ENCODE measurements at regions not wholly inside any gene's neighbourhood (a gene's known extent, or its start where the extent isn't known, plus 50 kb on each side); places are given as distances from the start of the nearest gene placed in this dataset.

DNA sequence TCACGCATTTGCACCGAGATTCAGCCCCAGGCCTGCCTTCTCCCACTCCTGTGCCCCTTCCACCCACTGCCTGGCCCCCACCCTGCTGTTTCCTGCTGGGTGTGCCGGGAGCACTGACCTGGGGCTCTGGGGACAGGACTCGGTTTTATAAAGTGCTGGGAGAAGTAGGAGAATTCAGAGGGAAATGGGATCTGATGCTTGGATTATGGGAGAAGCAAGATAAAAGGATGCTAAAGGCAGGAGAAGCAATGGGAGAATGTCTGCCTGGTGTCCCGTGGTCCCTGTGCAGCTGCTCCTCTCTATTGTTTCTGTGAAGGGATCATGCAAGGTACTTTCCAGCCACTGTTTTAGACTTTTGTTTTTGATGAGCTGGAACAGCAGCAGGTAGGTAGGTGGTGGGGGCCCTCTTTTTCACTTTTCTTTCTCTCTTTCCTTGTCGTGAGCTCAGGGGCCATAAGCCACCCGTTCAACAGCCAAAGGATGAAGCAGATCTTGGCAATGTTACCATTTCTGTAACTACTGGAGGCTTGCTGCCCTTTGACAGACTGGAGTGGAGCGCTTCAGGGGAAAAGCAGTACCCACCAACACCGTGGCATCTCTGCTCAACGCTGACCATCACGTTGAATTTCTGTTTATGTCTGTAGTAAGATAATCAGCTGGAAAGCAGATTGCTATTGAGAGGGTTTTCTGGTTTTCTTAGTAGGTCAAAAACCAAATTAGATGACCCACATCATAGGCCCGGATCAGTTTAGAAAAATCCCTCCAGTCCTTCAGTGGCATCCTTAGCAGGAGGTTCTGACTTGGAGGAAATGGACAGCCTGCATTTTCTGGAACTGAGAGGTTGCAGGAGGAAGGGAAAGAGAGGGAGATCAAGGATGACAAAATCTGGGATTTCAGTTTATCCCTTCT lies 63.8 kb upstream of the ENPP6 start:
- CTCF ChIA-PET = interaction anchor here (1.9 kb wide), 1 partner anchor 18 kb away, joined by 9 read pairs; no protein-coding TSS in a partner anchor
- no peak overlapping the region for H3K27ac ChIP-seq
- H3K4me3 ChIP-seq = no peak overlapping the region
- 0 out of 3 replicates have a peak, but pooled peaks cover 5% of the 10 kb centered on the region for H3K9me3 ChIP-seq
- ATAC-seq (no peak), FAIRE-seq (no peak), DNase-seq (ENCODE audit: low read depth in 1 of 2, low spot score in 1 of 2) (no peak)
- H3K4me1 ChIP-seq = no peaks in the 10 kb centered on the region
- TF ChIP-seq JUNB (IDR thresholded peaks at IDR 0.05) (no peak), CHD2 (IDR thresholded peaks at IDR 0.05; ENCODE audit: low read length, partially characterized antibody) (no peak), HDAC2 (IDR thresholded peaks at IDR 0.05) (no peak), ESRRA (IDR thresholded peaks at IDR 0.05; ENCODE audit: borderline replicate concordance, low read length) (no peak), KDM5A (IDR thresholded peaks at IDR 0.05) (no peak), NPAS2 (CRISPR knock-in tag; IDR thresholded peaks at IDR 0.05; ENCODE audit: borderline replicate concordance) (no peak), ZNF302 (CRISPR knock-in tag; IDR thresholded peaks at IDR 0.05) (no peak), FOSL2 (IDR thresholded peaks at IDR 0.05) (no peak), FOSL2 (CRISPR knock-in tag; IDR thresholded peaks at IDR 0.05) (no peak), NR3C1 (IDR thresholded peaks at IDR 0.05) (no peak), EHMT2 (IDR thresholded peaks at IDR 0.05; ENCODE audit: low read depth) (no peak), ZC3H11A (IDR thresholded peaks at IDR 0.05) (no peak), RCOR1 (IDR thresholded peaks at IDR 0.05; ENCODE audit: low read depth, low read length) (no peak), CEBPB (IDR thresholded peaks at IDR 0.05) (no peak)
- TF ChIP-seq, protein P1, sequence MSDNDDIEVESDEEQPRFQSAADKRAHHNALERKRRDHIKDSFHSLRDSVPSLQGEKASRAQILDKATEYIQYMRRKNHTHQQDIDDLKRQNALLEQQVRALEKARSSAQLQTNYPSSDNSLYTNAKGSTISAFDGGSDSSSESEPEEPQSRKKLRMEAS (IDR thresholded peaks at IDR 0.05) = no peak
- TF ChIP-seq, protein P2, sequence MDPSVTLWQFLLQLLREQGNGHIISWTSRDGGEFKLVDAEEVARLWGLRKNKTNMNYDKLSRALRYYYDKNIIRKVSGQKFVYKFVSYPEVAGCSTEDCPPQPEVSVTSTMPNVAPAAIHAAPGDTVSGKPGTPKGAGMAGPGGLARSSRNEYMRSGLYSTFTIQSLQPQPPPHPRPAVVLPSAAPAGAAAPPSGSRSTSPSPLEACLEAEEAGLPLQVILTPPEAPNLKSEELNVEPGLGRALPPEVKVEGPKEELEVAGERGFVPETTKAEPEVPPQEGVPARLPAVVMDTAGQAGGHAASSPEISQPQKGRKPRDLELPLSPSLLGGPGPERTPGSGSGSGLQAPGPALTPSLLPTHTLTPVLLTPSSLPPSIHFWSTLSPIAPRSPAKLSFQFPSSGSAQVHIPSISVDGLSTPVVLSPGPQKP (IDR thresholded peaks at IDR 0.05; ENCODE audit: low read depth, low read length) = no peak
- POLR2A ChIA-PET = interaction anchor here (0.6 kb wide), 1 partner anchor 790 kb away, joined by 3 read pairs; no protein-coding TSS in a partner anchor
- WGBS (ENCODE audit: missing lambda C conversion rate) = 81% methylated on average over 12 of the region's 12 CpGs
- H3K4me2 ChIP-seq = no peak overlapping the region

DNA sequence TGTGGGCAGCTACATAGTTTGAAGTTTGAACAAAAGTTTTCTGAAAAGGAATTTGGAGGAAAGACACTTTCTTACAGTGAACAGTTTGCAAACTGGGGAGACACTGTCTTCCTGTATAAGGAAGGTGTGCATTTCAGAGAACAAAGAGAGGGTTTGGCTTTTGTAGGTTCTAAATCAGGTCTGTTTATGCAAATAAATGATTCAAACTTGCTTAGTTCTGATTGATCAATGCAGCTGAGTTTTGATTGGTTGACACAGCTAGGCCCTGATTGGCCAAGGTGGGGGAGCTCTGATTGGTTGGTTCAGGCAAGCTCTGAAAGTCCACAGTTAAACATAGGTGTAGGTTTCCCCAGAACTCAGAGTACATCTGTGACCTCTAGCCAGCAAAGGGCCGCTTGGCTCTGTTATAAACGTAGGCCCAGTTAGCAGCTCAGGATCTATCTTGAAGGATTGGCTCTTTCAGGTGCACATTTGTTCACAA lies 63.0 kb upstream of the ENPP6 start:
- FAIRE-seq (no peak), ATAC-seq (no peak), DNase-seq (ENCODE audit: low read depth in 1 of 2, low spot score in 1 of 2) (no peak)
- CTCF ChIA-PET = interaction anchor here (1.0 to 1.9 kb wide), 3 partner anchors 11 to 17 kb away, joined by 4 to 9 read pairs (median 5); no protein-coding TSS in a partner anchor
- H3K9me3 ChIP-seq = 0 out of 3 replicates have a peak, but pooled peaks cover 5% of the 10 kb centered on the region
- no peak overlapping the region for H3K27ac ChIP-seq
- POLR2A ChIA-PET = no interaction called here
- H3K4me2 ChIP-seq = no peak overlapping the region
- 80% methylated on average over 2 of the region's 2 CpGs for WGBS (ENCODE audit: missing lambda C conversion rate)
- no peak overlapping the region for H3K4me3 ChIP-seq
- no peaks in the 10 kb centered on the region for H3K4me1 ChIP-seq
- TF ChIP-seq KDM1A (IDR thresholded peaks at IDR 0.05; ENCODE audit: low read depth) = no peak
- TF ChIP-seq CHD2 (IDR thresholded peaks at IDR 0.05; ENCODE audit: low read length, partially characterized antibody) = no peak
- no peak for TF ChIP-seq TFCP2L1 (CRISPR knock-in tag; IDR thresholded peaks at IDR 0.05)
- TF ChIP-seq CBX8 (IDR thresholded peaks at IDR 0.05) = no peak
- no peak for TF ChIP-seq HOXB13 (CRISPR knock-in tag; IDR thresholded peaks at IDR 0.05; ENCODE audit: low read depth)
- TF ChIP-seq SMC3 (IDR thresholded peaks at IDR 0.05) = no peak
- TF ChIP-seq, protein P3, sequence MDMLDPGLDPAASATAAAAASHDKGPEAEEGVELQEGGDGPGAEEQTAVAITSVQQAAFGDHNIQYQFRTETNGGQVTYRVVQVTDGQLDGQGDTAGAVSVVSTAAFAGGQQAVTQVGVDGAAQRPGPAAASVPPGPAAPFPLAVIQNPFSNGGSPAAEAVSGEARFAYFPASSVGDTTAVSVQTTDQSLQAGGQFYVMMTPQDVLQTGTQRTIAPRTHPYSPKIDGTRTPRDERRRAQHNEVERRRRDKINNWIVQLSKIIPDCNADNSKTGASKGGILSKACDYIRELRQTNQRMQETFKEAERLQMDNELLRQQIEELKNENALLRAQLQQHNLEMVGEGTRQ (IDR thresholded peaks at IDR 0.05) = no peak
- TF ChIP-seq, protein P4, sequence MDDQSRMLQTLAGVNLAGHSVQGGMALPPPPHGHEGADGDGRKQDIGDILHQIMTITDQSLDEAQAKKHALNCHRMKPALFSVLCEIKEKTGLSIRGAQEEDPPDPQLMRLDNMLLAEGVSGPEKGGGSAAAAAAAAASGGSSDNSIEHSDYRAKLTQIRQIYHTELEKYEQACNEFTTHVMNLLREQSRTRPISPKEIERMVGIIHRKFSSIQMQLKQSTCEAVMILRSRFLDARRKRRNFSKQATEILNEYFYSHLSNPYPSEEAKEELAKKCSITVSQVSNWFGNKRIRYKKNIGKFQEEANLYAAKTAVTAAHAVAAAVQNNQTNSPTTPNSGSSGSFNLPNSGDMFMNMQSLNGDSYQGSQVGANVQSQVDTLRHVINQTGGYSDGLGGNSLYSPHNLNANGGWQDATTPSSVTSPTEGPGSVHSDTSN (IDR thresholded peaks at IDR 0.05) = no peak
- TF ChIP-seq ZNF302 (CRISPR knock-in tag; IDR thresholded peaks at IDR 0.05) = no peak

All from A549 (cell line).